ENCODE measurements at regions not wholly inside any gene's neighbourhood (a gene's known extent, or its start where the extent isn't known, plus 50 kb on each side); places are given as distances from the start of the nearest gene placed in this dataset.

GRCh38 chr9:20082406-20082805, 293.6 kb upstream of the SLC24A2 start:
- Mint-ChIP-seq H3K4me1 (no peaks in the 10 kb centered on the region), H3K27ac (no peak overlapping the region), H3K36me3 (no peaks in the 10 kb centered on the region), H3K4me3 (no peak overlapping the region), H3K9me3 (no peaks in the 10 kb centered on the region)
- ATAC-seq (no peak), DNase-seq (ENCODE audit: low spot score in 2 of 2) (no peak)

GRCh38 chr9:20078246-20078645, 289.4 kb upstream of the SLC24A2 start:
- no peaks in the 10 kb centered on the region for H3K36me3 Mint-ChIP-seq
- DNase-seq (ENCODE audit: low spot score in 2 of 2) (no peak), ATAC-seq (no peak)
- H3K4me3 Mint-ChIP-seq = no peak overlapping the region
- H3K4me1 Mint-ChIP-seq = no peaks in the 10 kb centered on the region
- H3K9me3 Mint-ChIP-seq = no peaks in the 10 kb centered on the region
- no peak overlapping the region for H3K27ac Mint-ChIP-seq

- DNase-seq (ENCODE audit: low spot score in 2 of 2) = no peak
- Mint-ChIP-seq H3K36me3 (no peaks in the 10 kb centered on the region), H3K9me3 (no peaks in the 10 kb centered on the region), H3K4me1 (no peaks in the 10 kb centered on the region), H3K4me3 (no peak overlapping the region), H3K27ac (no peak overlapping the region)
- ATAC-seq = no peak
Measured at GRCh38 chr9:20074291-20074690, 285.5 kb upstream of the SLC24A2 start.

GRCh38 chr9:20070336-20070735, 281.5 kb upstream of the SLC24A2 start:
- no peak for ATAC-seq
- H3K4me3 Mint-ChIP-seq = no peak overlapping the region
- H3K9me3 Mint-ChIP-seq = no peaks in the 10 kb centered on the region
- H3K27ac Mint-ChIP-seq = no peak overlapping the region
- DNase-seq (ENCODE audit: low spot score in 2 of 2) = no peak
- H3K4me1 Mint-ChIP-seq = no peaks in the 10 kb centered on the region
- no peaks in the 10 kb centered on the region for H3K36me3 Mint-ChIP-seq

- H3K4me1 Mint-ChIP-seq = no peaks in the 10 kb centered on the region
- H3K4me3 Mint-ChIP-seq = no peak overlapping the region
- no peak overlapping the region for H3K27ac Mint-ChIP-seq
Measured at GRCh38 chr9:20065796-20066700, 277.2 kb upstream of the SLC24A2 start.

GRCh38 chr9:20065046-20065445, 276.2 kb upstream of the SLC24A2 start:
- no peak overlapping the region for H3K4me3 Mint-ChIP-seq
- H3K36me3 Mint-ChIP-seq = no peaks in the 10 kb centered on the region
- no peaks in the 10 kb centered on the region for H3K9me3 Mint-ChIP-seq
- DNase-seq (ENCODE audit: low spot score in 2 of 2) (no peak), ATAC-seq (no peak)
- no peaks in the 10 kb centered on the region for H3K4me1 Mint-ChIP-seq
- no peak overlapping the region for H3K27ac Mint-ChIP-seq

More at GRCh38 chr9:20065796-20066700, 277.2 kb upstream of the SLC24A2 start:
- DNase-seq (ENCODE audit: low spot score in 2 of 2) (no peak), ATAC-seq (no peak)
- Mint-ChIP-seq H3K36me3 (no peaks in the 10 kb centered on the region), H3K9me3 (no peaks in the 10 kb centered on the region)

- Mint-ChIP-seq H3K4me3 (no peak overlapping the region), H3K27ac (no peak overlapping the region), H3K9me3 (no peaks in the 10 kb centered on the region), H3K4me1 (no peaks in the 10 kb centered on the region), H3K36me3 (no peaks in the 10 kb centered on the region)
- no peak for ATAC-seq
- DNase-seq (ENCODE audit: low spot score in 2 of 2) = no peak
Measured at GRCh38 chr9:20054734-20055133, 265.9 kb upstream of the SLC24A2 start.

GRCh38 chr9:20048985-20049384, 260.1 kb upstream of the SLC24A2 start:
- H3K27ac Mint-ChIP-seq = no peak overlapping the region

GRCh38 chr9:20048437-20048836, 259.6 kb upstream of the SLC24A2 start:
- no peaks in the 10 kb centered on the region for H3K9me3 Mint-ChIP-seq
- H3K4me3 Mint-ChIP-seq = no peak overlapping the region
- DNase-seq (ENCODE audit: low spot score in 2 of 2) (no peak), ATAC-seq (no peak)
- no peak overlapping the region for H3K27ac Mint-ChIP-seq
- peaks cover 4% of the 10 kb centered on the region for H3K4me1 Mint-ChIP-seq
- H3K36me3 Mint-ChIP-seq = no peaks in the 10 kb centered on the region

More at GRCh38 chr9:20048985-20049384, 260.1 kb upstream of the SLC24A2 start:
- Mint-ChIP-seq H3K9me3 (no peaks in the 10 kb centered on the region), H3K36me3 (no peaks in the 10 kb centered on the region), H3K4me3 (no peak overlapping the region), H3K4me1 (no peaks in the 10 kb centered on the region)
- DNase-seq (ENCODE audit: low spot score in 2 of 2) (no peak), ATAC-seq (no peak)

GRCh38 chr9:20044686-20045085, 255.8 kb upstream of the SLC24A2 start:
- no peak overlapping the region for H3K4me3 Mint-ChIP-seq
- H3K27ac Mint-ChIP-seq = no peak overlapping the region
- no peak for DNase-seq (ENCODE audit: low spot score in 2 of 2)
- peak; percentile 43 for ATAC-seq
- H3K4me1 Mint-ChIP-seq = peaks cover 27% of the 10 kb centered on the region
- H3K9me3 Mint-ChIP-seq = no peaks in the 10 kb centered on the region
- no peaks in the 10 kb centered on the region for H3K36me3 Mint-ChIP-seq

GRCh38 chr9:20043461-20043860, 254.6 kb upstream of the SLC24A2 start:
- Mint-ChIP-seq H3K9me3 (no peaks in the 10 kb centered on the region), H3K36me3 (no peaks in the 10 kb centered on the region), H3K4me1 (peaks cover 34% of the 10 kb centered on the region), H3K4me3 (peak overlapping the region; percentile 44), H3K27ac (peak overlapping the region; percentile 47)
- DNase-seq (ENCODE audit: low spot score in 2 of 2) (no peak), ATAC-seq (no peak)

GRCh38 chr9:20043035-20043434, 254.2 kb upstream of the SLC24A2 start:
- peak overlapping the region; percentile 44 for H3K4me3 Mint-ChIP-seq
- DNase-seq (ENCODE audit: low spot score in 2 of 2) (no peak), ATAC-seq (peak; percentile 74)
- no peaks in the 10 kb centered on the region for H3K36me3 Mint-ChIP-seq
- H3K9me3 Mint-ChIP-seq = no peaks in the 10 kb centered on the region
- peaks cover 34% of the 10 kb centered on the region for H3K4me1 Mint-ChIP-seq
- H3K27ac Mint-ChIP-seq = peak overlapping the region; percentile 47

- H3K9me3 Mint-ChIP-seq = no peaks in the 10 kb centered on the region
- H3K4me1 Mint-ChIP-seq = peaks cover 34% of the 10 kb centered on the region
- ATAC-seq (peak; percentile 56), DNase-seq (ENCODE audit: low spot score in 2 of 2) (no peak)
- H3K36me3 Mint-ChIP-seq = no peaks in the 10 kb centered on the region
- no peak overlapping the region for H3K27ac Mint-ChIP-seq
- H3K4me3 Mint-ChIP-seq = peak overlapping the region; percentile 44
Measured at GRCh38 chr9:20042128-20042711, 253.4 kb upstream of the SLC24A2 start.

GRCh38 chr9:20041697-20042081, 252.9 kb upstream of the SLC24A2 start:
- Mint-ChIP-seq H3K4me3 (no peak overlapping the region), H3K27ac (no peak overlapping the region), H3K9me3 (no peaks in the 10 kb centered on the region), H3K4me1 (peaks cover 34% of the 10 kb centered on the region), H3K36me3 (no peaks in the 10 kb centered on the region)
- ATAC-seq (peak; percentile 55), DNase-seq (ENCODE audit: low spot score in 2 of 2) (no peak)

- no peak overlapping the region for H3K4me3 Mint-ChIP-seq
Measured at GRCh38 chr9:20040991-20041696, 252.3 kb upstream of the SLC24A2 start.

More at GRCh38 chr9:20040991-20041696, 252.3 kb upstream of the SLC24A2 start:
- no peaks in the 10 kb centered on the region for H3K9me3 Mint-ChIP-seq
- no peak overlapping the region for H3K27ac Mint-ChIP-seq
- H3K36me3 Mint-ChIP-seq = no peaks in the 10 kb centered on the region
- H3K4me1 Mint-ChIP-seq = peaks cover 34% of the 10 kb centered on the region
- ATAC-seq = no peak
- no peak for DNase-seq (ENCODE audit: low spot score in 2 of 2)

Measured in stimulated activated effector memory CD8-positive, alpha-beta T cell treated with anti-CD3 and anti-CD28 coated beads, Interleukin-12 subunit alpha, Interleukin-12 subunit beta, amount 100 ng/mL, for 72 hours (primary cell).